Kidney epithelial cell (primary cell): ENCODE measurements at regions not wholly inside any gene's neighbourhood (a gene's known extent, or its start where the extent isn't known, plus 50 kb on each side); places are given as distances from the start of the nearest gene placed in this dataset.
A peak's percentile ranks its signal among the peaks of the same experiment; 100 is the strongest.

Experiments
- DNase-seq: peaks from one replicate; pipeline ENCODE4 v3.0.0-alpha.2; 2010; ENCODE audit warnings: low read depth
- H3K27me3 ChIP-seq: 2 replicates; pipeline ENCODE4 v1.6.0; 2011; ENCODE audit warnings: low read length; ENCODE audit not compliant: control insufficient read depth, insufficient read depth
- H3K36me3 ChIP-seq: 2 replicates; pipeline ENCODE4 v1.5.1; 2011; ENCODE audit warnings: low read length; ENCODE audit not compliant: control insufficient read depth, insufficient read depth
- H3K4me3 ChIP-seq: 2 replicates; pipeline ENCODE4 v1.5.1; 2011; ENCODE audit warnings: low read depth, mild to moderate bottlenecking, control low read depth, low read length
- CTCF ChIP-seq: IDR thresholded peaks from 2 replicates; pipeline ENCODE4 v1.5.1; 2011; ENCODE audit warnings: mild to moderate bottlenecking, moderate library complexity, low read length, control low read depth, inconsistent platforms; ENCODE audit not compliant: insufficient read depth, poor library complexity, severe bottlenecking

GRCh38 chr4:12050357-12050756 lies 621.7 kb upstream of the HS3ST1 start:
- no peak overlapping the region for H3K4me3 ChIP-seq

GRCh38 chr4:12042818-12043217 lies 614.1 kb upstream of the HS3ST1 start:
- TF ChIP-seq CTCF: no peak
- Histone ChIP-seq H3K4me3 (no peak overlapping the region), H3K27me3 (no peaks in the 10 kb centered on the region), H3K36me3 (no peaks in the 10 kb centered on the region)
- DNase-seq: no peak

More at GRCh38 chr4:12050357-12050756, 621.7 kb upstream of the HS3ST1 start:
- DNase-seq: no peak
- no peaks in the 10 kb centered on the region for H3K27me3 ChIP-seq
- TF ChIP-seq CTCF: no peak
- H3K36me3 ChIP-seq: no peaks in the 10 kb centered on the region

GRCh38 chr4:12041828-12042227 lies 613.1 kb upstream of the HS3ST1 start:
- Histone ChIP-seq H3K36me3 (no peaks in the 10 kb centered on the region), H3K27me3 (no peaks in the 10 kb centered on the region), H3K4me3 (no peak overlapping the region)
- TF ChIP-seq CTCF: peak; percentile 24
- no peak for DNase-seq

- no peak for DNase-seq
- H3K36me3 ChIP-seq: no peaks in the 10 kb centered on the region
- H3K27me3 ChIP-seq: no peaks in the 10 kb centered on the region
- no peak for TF ChIP-seq CTCF
- no peak overlapping the region for H3K4me3 ChIP-seq
Measured at GRCh38 chr4:12036450-12036849, 607.8 kb upstream of the HS3ST1 start.

- H3K36me3 ChIP-seq: no peaks in the 10 kb centered on the region
- no peak overlapping the region for H3K4me3 ChIP-seq
- no peaks in the 10 kb centered on the region for H3K27me3 ChIP-seq
- DNase-seq: no peak
- TF ChIP-seq CTCF: no peak
Measured at GRCh38 chr4:12028258-12028657, 599.6 kb upstream of the HS3ST1 start.

- Histone ChIP-seq H3K27me3 (no peaks in the 10 kb centered on the region), H3K36me3 (no peaks in the 10 kb centered on the region), H3K4me3 (no peak overlapping the region)
- TF ChIP-seq CTCF: no peak
- DNase-seq: no peak
Measured at GRCh38 chr4:12022409-12022808, 593.7 kb upstream of the HS3ST1 start.
